HFFc6 (cell line): ENCODE measurements at regions not wholly inside any gene's neighbourhood (a gene's known extent, or its start where the extent isn't known, plus 50 kb on each side); places are given as distances from the start of the nearest gene placed in this dataset.

Experiments
- DNase-seq: peaks from one replicate; pipeline ENCODE4 v3.0.0-alpha.2; 2018
- H3K27ac Mint-ChIP-seq: 2 replicates; pipeline ENCODE4 v1.8.0; 2020; ENCODE audit warnings: mild to moderate bottlenecking, mixed read lengths
- H3K27me3 Mint-ChIP-seq: 2 replicates; pipeline ENCODE4 v1.8.0; 2021; ENCODE audit warnings: mild to moderate bottlenecking, moderate library complexity, mixed read lengths; ENCODE audit not compliant: insufficient read depth
- H3K36me3 Mint-ChIP-seq: 2 replicates; pipeline ENCODE4 v1.8.0; 2021; ENCODE audit warnings: low read depth, mixed read lengths
- H3K4me1 Mint-ChIP-seq: 2 replicates; pipeline ENCODE4 v1.8.0; 2020; ENCODE audit warnings: low read depth, mixed read lengths
- H3K4me3 Mint-ChIP-seq: 2 replicates; pipeline ENCODE4 v1.8.0; 2020; ENCODE audit warnings: mild to moderate bottlenecking, moderate library complexity, mixed read lengths
- H3K9me3 Mint-ChIP-seq: 2 replicates; pipeline ENCODE4 v1.8.0; 2020; ENCODE audit warnings: mild to moderate bottlenecking, mixed read lengths
- CTCF ChIP-seq: fragments of 200-600 bp; sonication (generic); IDR thresholded peaks from 2 replicates; pipeline ENCODE4 v1.5.0; 2021; ENCODE audit warnings: antibody characterized with exemption, mild to moderate bottlenecking

GRCh38 chr3:8369638-8370037 lies 132.0 kb upstream of the LMCD1 start:
- no peaks in the 10 kb centered on the region for H3K9me3 Mint-ChIP-seq
- no peaks in the 10 kb centered on the region; the same call in none of the 2 replicates for H3K27me3 Mint-ChIP-seq
- no peak overlapping the region for H3K4me3 Mint-ChIP-seq
- H3K36me3 Mint-ChIP-seq: no peaks in the 10 kb centered on the region
- peaks cover 15% of the 10 kb centered on the region for H3K4me1 Mint-ChIP-seq
- DNase-seq: no peak
- no peak for TF ChIP-seq CTCF
- no peak overlapping the region for H3K27ac Mint-ChIP-seq

- DNase-seq: peak; percentile 58
- Mint-ChIP-seq H3K36me3 (no peaks in the 10 kb centered on the region), H3K27ac (no peak overlapping the region), H3K4me1 (peaks cover 15% of the 10 kb centered on the region), H3K4me3 (no peak overlapping the region), H3K9me3 (no peaks in the 10 kb centered on the region), H3K27me3 (no peaks in the 10 kb centered on the region; the same call in none of the 2 replicates)
- no peak for TF ChIP-seq CTCF
Observed at GRCh38 chr3:8371085-8371551, 130.5 kb upstream of the LMCD1 start.

GRCh38 chr3:8371960-8372463 lies 129.6 kb upstream of the LMCD1 start:
- Mint-ChIP-seq H3K9me3 (no peaks in the 10 kb centered on the region), H3K27me3 (no peaks in the 10 kb centered on the region; the same call in none of the 2 replicates), H3K4me3 (no peak overlapping the region), H3K4me1 (peaks cover 15% of the 10 kb centered on the region), H3K36me3 (no peaks in the 10 kb centered on the region), H3K27ac (no peak overlapping the region)
- no peak for TF ChIP-seq CTCF
- DNase-seq: no peak

- no peak for TF ChIP-seq CTCF
- H3K9me3 Mint-ChIP-seq: no peaks in the 10 kb centered on the region
- H3K27ac Mint-ChIP-seq: no peak overlapping the region
- peaks cover 4% of the 10 kb centered on the region for H3K4me1 Mint-ChIP-seq
- no peaks in the 10 kb centered on the region for H3K36me3 Mint-ChIP-seq
- no peaks in the 10 kb centered on the region; the same call in 1 of the 2 replicates for H3K27me3 Mint-ChIP-seq
- DNase-seq: no peak
- H3K4me3 Mint-ChIP-seq: no peak overlapping the region
Observed at GRCh38 chr3:8380904-8381704, 120.5 kb upstream of the LMCD1 start.

GRCh38 chr3:8385848-8386620 lies 115.6 kb upstream of the LMCD1 start:
- Mint-ChIP-seq H3K27ac (no peak overlapping the region), H3K9me3 (no peaks in the 10 kb centered on the region), H3K4me1 (peaks cover 10% of the 10 kb centered on the region), H3K36me3 (no peaks in the 10 kb centered on the region), H3K27me3 (no peaks in the 10 kb centered on the region; the same call in 1 of the 2 replicates), H3K4me3 (no peak overlapping the region)
- no peak for TF ChIP-seq CTCF
- DNase-seq: no peak
